Left ventricle myocardium inferior (tissue), 1 donor: ENCODE measurements at regions not wholly inside any gene's neighbourhood (a gene's known extent, or its start where the extent isn't known, plus 50 kb on each side); places are given as distances from the start of the nearest gene placed in this dataset.

Experiments used
- DNase-seq: peaks from one replicate; pipeline ENCODE4 v3.0.0-alpha.2; 2020
- H3K27ac ChIP-seq: fragments of 200-600 bp; replicated peaks from 2 replicates; pipeline ENCODE4 v1.8.0; 2021
- H3K27me3 ChIP-seq: fragments of 200-600 bp; 2 replicates; pipeline ENCODE4 v1.8.0; 2021; ENCODE audit warnings: low read depth
- H3K36me3 ChIP-seq: fragments of 200-600 bp; 2 replicates; pipeline ENCODE4 v1.8.0; 2021
- H3K4me1 ChIP-seq: fragments of 200-600 bp; 2 replicates; pipeline ENCODE4 v1.8.0; 2021
- H3K4me3 ChIP-seq: fragments of 200-600 bp; 2 replicates; pipeline ENCODE4 v1.8.0; 2021; ENCODE audit warnings: mild to moderate bottlenecking, moderate library complexity
- H3K9me3 ChIP-seq: fragments of 200-600 bp; replicated peaks from 2 replicates; pipeline ENCODE4 v1.8.0; 2021
- intact Hi-C: fragments of 100-400 bp; cut with micrococcal nuclease; formaldehyde crosslinking; loops from one replicate; pipeline ENCODE4 v1.11.0; 2022
- TF ChIP-seq, protein P1 (sequence below): fragments of 200-600 bp; IDR thresholded peaks from 2 replicates; pipeline ENCODE4 v1.8.0; 2021; ENCODE audit warnings: antibody characterized with exemption, mild to moderate bottlenecking, borderline replicate concordance
- donor health status: DM: no; HTN: yes; CAD: no; lungs with severe emphysema.

DNA sequence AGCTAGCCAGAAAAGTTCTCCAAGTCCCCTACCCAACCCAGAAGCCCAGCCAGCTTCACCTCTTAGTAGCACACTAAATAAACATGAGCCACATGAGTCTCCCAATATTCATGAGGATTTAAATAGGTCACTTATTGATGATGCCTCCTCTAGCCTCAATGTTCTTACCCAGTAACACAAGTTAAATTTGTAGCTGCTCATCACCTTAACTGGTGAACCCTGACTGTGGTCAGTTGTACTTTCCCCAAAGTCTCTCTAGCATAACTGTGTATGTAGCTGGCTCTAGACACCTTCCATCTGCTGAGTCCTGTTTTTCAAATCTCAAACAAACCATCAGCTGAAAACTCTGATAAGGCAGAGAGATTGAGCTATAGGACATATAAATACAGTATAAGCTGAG lies 100.3 kb upstream of the ELAVL2 start:
- TF ChIP-seq, protein P1, sequence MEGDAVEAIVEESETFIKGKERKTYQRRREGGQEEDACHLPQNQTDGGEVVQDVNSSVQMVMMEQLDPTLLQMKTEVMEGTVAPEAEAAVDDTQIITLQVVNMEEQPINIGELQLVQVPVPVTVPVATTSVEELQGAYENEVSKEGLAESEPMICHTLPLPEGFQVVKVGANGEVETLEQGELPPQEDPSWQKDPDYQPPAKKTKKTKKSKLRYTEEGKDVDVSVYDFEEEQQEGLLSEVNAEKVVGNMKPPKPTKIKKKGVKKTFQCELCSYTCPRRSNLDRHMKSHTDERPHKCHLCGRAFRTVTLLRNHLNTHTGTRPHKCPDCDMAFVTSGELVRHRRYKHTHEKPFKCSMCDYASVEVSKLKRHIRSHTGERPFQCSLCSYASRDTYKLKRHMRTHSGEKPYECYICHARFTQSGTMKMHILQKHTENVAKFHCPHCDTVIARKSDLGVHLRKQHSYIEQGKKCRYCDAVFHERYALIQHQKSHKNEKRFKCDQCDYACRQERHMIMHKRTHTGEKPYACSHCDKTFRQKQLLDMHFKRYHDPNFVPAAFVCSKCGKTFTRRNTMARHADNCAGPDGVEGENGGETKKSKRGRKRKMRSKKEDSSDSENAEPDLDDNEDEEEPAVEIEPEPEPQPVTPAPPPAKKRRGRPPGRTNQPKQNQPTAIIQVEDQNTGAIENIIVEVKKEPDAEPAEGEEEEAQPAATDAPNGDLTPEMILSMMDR = no peak
- H3K27ac ChIP-seq = no peak overlapping the region
- H3K4me3 ChIP-seq = no peak overlapping the region
- H3K36me3 ChIP-seq = no peaks in the 10 kb centered on the region
- peaks cover 38% of the 10 kb centered on the region for H3K9me3 ChIP-seq
- no peaks in the 10 kb centered on the region for H3K4me1 ChIP-seq
- H3K27me3 ChIP-seq = no peaks in the 10 kb centered on the region
- intact Hi-C loops = no loop called here
- no peak for DNase-seq

GRCh38 chr9:23914431-23915003 lies 88.5 kb upstream of the ELAVL2 start:
- no peak overlapping the region for H3K27ac ChIP-seq
- intact Hi-C loops = no loop called here
- no peaks in the 10 kb centered on the region for H3K27me3 ChIP-seq
- TF ChIP-seq, protein P1 = no peak
- no peak for DNase-seq
- H3K4me3 ChIP-seq = no peak overlapping the region
- peaks cover 4% of the 10 kb centered on the region for H3K9me3 ChIP-seq
- H3K36me3 ChIP-seq = no peaks in the 10 kb centered on the region
- H3K4me1 ChIP-seq = no peaks in the 10 kb centered on the region

- Histone ChIP-seq H3K27ac (no peak overlapping the region), H3K4me3 (no peak overlapping the region), H3K27me3 (no peaks in the 10 kb centered on the region), H3K36me3 (no peaks in the 10 kb centered on the region), H3K4me1 (no peaks in the 10 kb centered on the region), H3K9me3 (peaks cover 8% of the 10 kb centered on the region)
- intact Hi-C loops = no loop called here
- no peak for DNase-seq
- TF ChIP-seq, protein P1 = no peak
Measured at GRCh38 chr9:23907343-23907742, 81.3 kb upstream of the ELAVL2 start.

- intact Hi-C loops = no loop called here
- Histone ChIP-seq H3K27me3 (no peaks in the 10 kb centered on the region), H3K27ac (no peak overlapping the region), H3K36me3 (no peaks in the 10 kb centered on the region), H3K9me3 (peaks cover 22% of the 10 kb centered on the region), H3K4me1 (no peaks in the 10 kb centered on the region), H3K4me3 (no peak overlapping the region)
- TF ChIP-seq, protein P1 = no peak
- DNase-seq = no peak
Measured at GRCh38 chr9:23887781-23888180, 61.7 kb upstream of the ELAVL2 start.
